ENCODE measurements at regions not wholly inside any gene's neighbourhood (a gene's known extent, or its start where the extent isn't known, plus 50 kb on each side); places are given as distances from the start of the nearest gene placed in this dataset.
"Not testable (repeated sequence)": the region's sequence is repeated elsewhere in the genome, so short reads cannot be mapped to it uniquely, and the experiment has no call there.

- ATAC-seq = no peak
- DNase-seq (ENCODE audit: low spot score) = no peak
- intact Hi-C loops (cut with DNase I) = no loop called here
These were observed 220.4 kb upstream of the SPOPL start for GRCh38 chr2:138280999-138281695.

- no peak for DNase-seq (ENCODE audit: low spot score)
- no peak for ATAC-seq
- intact Hi-C loops (cut with DNase I) = no loop called here
These were observed 219.4 kb upstream of the SPOPL start for GRCh38 chr2:138282014-138282672.

GRCh38 chr2:138291805-138292204 lies 209.8 kb upstream of the SPOPL start:
- ATAC-seq (no peak), DNase-seq (ENCODE audit: low spot score) (no peak)
- intact Hi-C loops (cut with DNase I) = no loop called here

DNA sequence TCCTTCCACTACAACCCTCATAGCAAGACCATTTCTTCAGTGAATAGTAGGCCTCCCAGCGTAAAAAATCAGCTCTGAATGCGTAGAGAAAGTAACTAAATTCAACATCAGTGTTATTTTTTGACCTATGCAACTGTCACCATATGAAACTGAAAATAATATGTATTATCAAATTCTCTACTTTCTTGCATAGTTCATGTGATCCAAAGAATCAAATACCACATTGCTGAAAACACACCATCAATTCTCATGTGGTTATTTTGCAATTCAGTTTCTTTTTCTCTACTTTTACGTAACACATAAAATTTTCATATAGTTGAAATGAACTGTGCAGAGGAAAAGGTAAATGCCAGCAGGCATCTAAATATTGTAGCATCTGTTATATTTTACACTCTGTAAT lies 208.5 kb upstream of the SPOPL start:
- ATAC-seq = no peak
- no peak for DNase-seq (ENCODE audit: low spot score)
- intact Hi-C loops (cut with DNase I) = no loop called here

DNA sequence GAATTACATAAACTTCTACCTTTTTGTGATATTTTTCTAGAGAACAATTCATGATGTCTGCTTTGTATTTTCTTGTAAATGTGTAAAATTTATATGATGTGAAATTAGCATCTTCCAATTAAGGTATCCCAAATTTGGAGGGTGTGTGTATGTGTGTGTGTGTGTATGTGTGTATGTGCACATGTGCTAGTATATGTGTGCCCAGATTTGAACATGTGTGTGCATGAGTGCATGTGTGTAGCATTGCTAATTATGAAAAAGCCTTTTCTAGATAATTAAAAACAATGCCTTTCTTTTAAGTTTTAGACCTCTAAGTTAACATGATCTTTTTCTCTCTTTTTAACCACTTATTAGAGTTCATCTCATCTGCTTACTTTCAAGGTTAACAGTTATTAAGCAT lies 208.0 kb upstream of the SPOPL start:
- ATAC-seq (no peak), DNase-seq (ENCODE audit: low spot score) (no peak)
- intact Hi-C loops (cut with DNase I) = no loop called here

DNA sequence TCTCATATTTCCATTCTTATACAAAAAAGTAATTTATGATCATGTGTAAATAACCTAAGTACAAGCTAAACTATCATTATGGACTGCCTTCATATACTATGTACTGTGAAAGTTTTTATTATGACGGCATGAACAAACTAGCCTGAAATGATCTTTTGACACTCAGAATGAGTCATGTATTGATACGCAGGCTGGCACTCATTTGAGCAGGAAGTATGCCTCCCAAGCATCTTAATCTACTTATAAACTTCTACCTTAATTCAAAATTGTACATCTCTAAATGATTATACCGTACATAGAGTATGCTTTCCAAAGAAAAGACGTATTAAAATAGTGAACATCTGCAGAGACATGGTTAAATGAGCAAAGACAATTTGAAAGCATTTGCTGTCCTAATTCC lies 207.1 kb upstream of the SPOPL start:
- no peak for ATAC-seq
- no peak for DNase-seq (ENCODE audit: low spot score)
- intact Hi-C loops (cut with DNase I) = no loop called here

- no peak for ATAC-seq
- DNase-seq (ENCODE audit: low spot score) = no peak
These were observed 205.2 kb upstream of the SPOPL start for GRCh38 chr2:138296365-138296764.

GRCh38 chr2:138298120-138298814 lies 203.3 kb upstream of the SPOPL start:
- no peak for ATAC-seq
- DNase-seq (ENCODE audit: low spot score) = no peak
- intact Hi-C loops (cut with DNase I) = no loop called here

More at GRCh38 chr2:138296365-138296764, 205.2 kb upstream of the SPOPL start:
- intact Hi-C loops (cut with DNase I) = no loop called here

GRCh38 chr2:138298900-138299299 lies 202.7 kb upstream of the SPOPL start:
- ATAC-seq = no peak
- intact Hi-C loops (cut with DNase I) = no loop called here
- no peak for DNase-seq (ENCODE audit: low spot score)

DNA sequence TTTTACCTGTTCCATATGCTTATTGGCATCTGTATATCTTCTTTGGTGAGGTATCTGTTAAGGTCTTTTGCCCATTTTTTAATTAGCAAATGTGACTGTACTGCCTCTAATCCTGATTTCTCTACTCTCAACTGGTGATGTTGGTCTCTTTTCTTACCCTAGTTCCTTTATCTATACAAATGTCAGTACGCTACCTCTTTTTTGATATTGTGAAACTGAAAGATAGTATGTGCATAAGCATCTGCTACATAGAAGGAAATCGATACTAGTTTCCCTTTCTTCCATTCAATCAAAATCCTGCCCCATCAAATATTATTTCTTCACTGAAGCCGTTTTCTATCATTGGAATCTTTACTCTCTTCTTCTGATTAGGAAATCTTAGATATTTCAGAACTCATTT lies 194.9 kb upstream of the SPOPL start:
- ATAC-seq (no peak), DNase-seq (ENCODE audit: low spot score) (no peak)
- intact Hi-C loops (cut with DNase I) = no loop called here

GRCh38 chr2:138307099-138307498 lies 194.5 kb upstream of the SPOPL start:
- ATAC-seq (no peak), DNase-seq (ENCODE audit: low spot score) (no peak)
- intact Hi-C loops (cut with DNase I) = no loop called here

GRCh38 chr2:138309760-138310159 lies 191.8 kb upstream of the SPOPL start:
- DNase-seq (ENCODE audit: low spot score) (no peak), ATAC-seq (no peak)
- intact Hi-C loops (cut with DNase I) = no loop called here

DNA sequence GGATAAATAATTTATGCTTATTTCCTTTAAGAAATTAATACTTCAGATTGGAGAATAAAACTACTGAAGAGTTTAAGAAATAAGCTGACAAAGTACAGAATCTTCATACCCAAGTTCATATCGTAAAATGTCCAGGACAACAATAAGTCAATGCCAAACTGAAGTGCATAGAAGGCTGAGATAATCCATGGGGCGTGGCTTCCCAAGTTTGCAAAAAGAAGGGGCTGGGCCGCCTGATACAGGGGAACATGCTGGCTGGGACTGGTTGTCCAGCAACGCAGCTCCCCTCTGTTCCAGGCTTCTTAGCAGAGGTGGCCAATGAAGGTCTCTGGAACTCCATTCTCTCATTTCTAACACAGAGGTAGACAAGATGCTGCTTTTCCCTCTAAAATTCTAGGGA lies 189.5 kb upstream of the SPOPL start:
- ATAC-seq = no peak
- intact Hi-C loops (cut with DNase I) = no loop called here
- no peak for DNase-seq (ENCODE audit: low spot score)

- ATAC-seq; intact Hi-C loops (cut with DNase I); DNase-seq (ENCODE audit: low spot score): not testable (repeated sequence)
These were observed 186.0 kb upstream of the SPOPL start for GRCh38 chr2:138315619-138316018.

- no peak for DNase-seq (ENCODE audit: low spot score)
- intact Hi-C loops (cut with DNase I) = no loop called here
- no peak for ATAC-seq
These were observed 182.0 kb upstream of the SPOPL start for GRCh38 chr2:138319616-138320015.

GRCh38 chr2:138321458-138321857 lies 180.1 kb upstream of the SPOPL start:
- intact Hi-C loops (cut with DNase I) = no loop called here
- DNase-seq (ENCODE audit: low spot score) (no peak), ATAC-seq (no peak)

GRCh38 chr2:138323382-138324067 lies 178.0 kb upstream of the SPOPL start:
- ATAC-seq = no peak
- no peak for DNase-seq (ENCODE audit: low spot score)
- intact Hi-C loops (cut with DNase I) = no loop called here

DNA sequence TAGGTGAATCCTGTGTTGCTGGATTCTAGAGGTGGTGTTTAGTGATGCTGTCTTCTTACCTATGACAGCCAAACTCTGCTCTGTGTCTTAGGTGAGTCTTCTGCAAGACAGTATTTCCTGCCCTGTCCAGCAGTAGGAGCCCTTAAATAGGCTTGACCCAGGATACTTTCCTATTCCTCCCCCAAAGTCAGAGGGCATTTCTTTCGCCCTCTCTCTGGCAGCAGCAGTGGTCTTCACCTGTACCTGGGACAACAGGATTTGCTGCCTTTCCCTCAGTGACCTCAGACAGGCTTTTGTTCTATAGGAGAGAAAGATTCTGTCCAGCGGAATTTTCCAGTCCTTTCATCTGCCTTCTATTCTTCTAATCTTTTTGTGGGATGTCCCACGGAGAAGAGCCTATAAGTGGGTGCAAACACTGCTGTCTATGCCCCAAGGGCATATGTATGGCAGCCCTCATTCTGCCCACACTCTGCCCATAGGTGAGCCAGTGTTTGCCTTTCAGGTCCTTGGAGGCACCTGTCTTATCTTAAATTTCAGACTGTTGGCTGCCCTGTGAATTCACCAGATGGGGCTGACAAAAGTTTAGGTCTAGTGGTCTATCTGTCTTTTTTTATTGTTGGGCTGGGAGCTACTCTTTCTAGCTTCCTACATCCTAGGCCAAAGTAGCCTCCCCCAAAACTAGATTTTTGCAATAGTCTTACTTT lies 177.3 kb upstream of the SPOPL start:
- intact Hi-C loops (cut with DNase I) = no loop called here
- no peak for ATAC-seq

DNA sequence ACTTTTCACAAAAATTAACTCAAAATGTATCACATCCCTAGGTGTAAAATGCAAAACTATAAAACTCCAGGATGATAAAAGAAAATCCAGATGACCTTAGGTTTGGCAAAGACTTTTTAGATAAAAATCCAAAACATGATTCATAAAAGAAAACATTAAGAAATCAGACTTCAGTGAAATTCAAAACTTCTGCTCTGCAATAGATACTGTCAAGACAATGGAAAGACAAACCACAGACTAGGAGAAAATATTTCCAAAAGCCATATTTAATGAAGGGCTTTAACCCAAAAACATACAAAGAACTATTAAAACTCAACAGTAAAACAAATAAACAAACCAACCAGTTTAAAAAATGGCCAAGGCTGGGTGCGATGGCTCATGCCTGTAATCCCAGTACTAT lies 173.6 kb upstream of the SPOPL start:
- intact Hi-C loops (cut with DNase I) = no loop called here
- no peak for DNase-seq (ENCODE audit: low spot score)
- ATAC-seq = no peak

More for the DNA sequence above, 177.3 kb upstream of the SPOPL start:
- DNase-seq (ENCODE audit: low spot score) = no peak

Data from sciatic nerve (tissue), 2 donors.